Thyroid gland (tissue), 4 donors: ENCODE measurements at regions not wholly inside any gene's neighbourhood (a gene's known extent, or its start where the extent isn't known, plus 50 kb on each side); places are given as distances from the start of the nearest gene placed in this dataset.
"Not testable (repeated sequence)": the region's sequence is repeated elsewhere in the genome, so short reads cannot be mapped to it uniquely, and the experiment has no call there.

Experiments
- CTCF ChIP-seq, 6 experiments: fragments of 200-600 bp in 3 of 6; fragments of 450-650 bp in 3 of 6; sonication (generic) in 3 of 6; IDR thresholded peaks; one replicate each; pipeline ENCODE4 v1.5.1; 2016 to 2019; ENCODE audit warnings: antibody characterized with exemption in 6 of 6, mild to moderate bottlenecking in 2 of 6, inconsistent platforms in 1 of 6, moderate library complexity in 1 of 6
- POLR2A ChIP-seq, 2 donors: fragments of 450-650 bp; IDR thresholded peaks; one replicate each; pipeline ENCODE4 v1.6.1; 2017; ENCODE audit warnings: antibody characterized with exemption in 2 of 2, mild to moderate bottlenecking in 2 of 2, moderate library complexity in 1 of 2

- not testable (repeated sequence) for TF ChIP-seq CTCF, POLR2A (IDR thresholded peaks at IDR 0.05)
Observed at GRCh38 chr15:21352670-21353318, 87.5 kb downstream of the POTEB3 start.
